WTC11 (cell line): ENCODE measurements at regions not wholly inside any gene's neighbourhood (a gene's known extent, or its start where the extent isn't known, plus 50 kb on each side); places are given as distances from the start of the nearest gene placed in this dataset.
"Not testable (repeated sequence)": the region's sequence is repeated elsewhere in the genome, so short reads cannot be mapped to it uniquely, and the experiment has no call there.

ENCODE experiments used
- ATAC-seq: fragments of 200-7000 bp; cut with Tn5 transposase; 2 replicates; pipeline ENCODE4 v1.10.0; 2021; ENCODE audit warnings: mild to moderate bottlenecking, moderate library complexity
- CTCF ChIA-PET: fragments of 300-600 bp; sonication (Branson Sonifier 250); formaldehyde crosslinking; loops from one replicate; lab custom pipeline; 2021; ENCODE audit warnings: antibody characterized with exemption; lab: Charles Lee
- POLR2A ChIA-PET: fragments of 350-600 bp; sonication (Branson Sonifier 250); formaldehyde crosslinking; loops from one replicate; lab custom pipeline; 2021; ENCODE audit warnings: antibody characterized with exemption; lab: Charles Lee
- DNase-seq: peaks from one replicate; pipeline ENCODE4 v3.0.0; 2021; ENCODE audit warnings: low spot score
- H3K27ac Mint-ChIP-seq: 2 replicates; pipeline ENCODE4 v1.8.0; 2021; ENCODE audit warnings: mixed read lengths
- H3K27me3 Mint-ChIP-seq: 2 replicates; pipeline ENCODE4 v1.8.0; 2021; ENCODE audit warnings: low read depth, mild to moderate bottlenecking, moderate library complexity, mixed read lengths
- H3K36me3 Mint-ChIP-seq: 2 replicates; pipeline ENCODE4 v1.8.0; 2021; ENCODE audit warnings: mixed read lengths
- H3K4me1 Mint-ChIP-seq: 2 replicates; pipeline ENCODE4 v1.8.0; 2022; ENCODE audit warnings: mixed read lengths
- H3K4me3 Mint-ChIP-seq: 2 replicates; pipeline ENCODE4 v1.8.0; 2021; ENCODE audit warnings: mild to moderate bottlenecking, moderate library complexity, mixed read lengths
- H3K9me3 Mint-ChIP-seq: 2 replicates; pipeline ENCODE4 v1.8.0; 2021; ENCODE audit warnings: mixed read lengths
- CREM ChIP-seq: sonication (generic); formaldehyde crosslinking; IDR thresholded peaks from 2 replicates; pipeline ENCODE4 v1.8.1; 2022; ENCODE audit warnings: mild to moderate bottlenecking, missing genetic modification reagents, moderate library complexity
- ELF4 ChIP-seq: sonication (generic); formaldehyde crosslinking; IDR thresholded peaks from 2 replicates; pipeline ENCODE4 v1.8.1; 2022; ENCODE audit warnings: low read depth, mild to moderate bottlenecking, moderate library complexity, missing genetic modification reagents
- EMX1 ChIP-seq: fragments of 250-450 bp; sonication (Bioruptor Pico); IDR thresholded peaks from 2 replicates; pipeline ENCODE4 v1.8.0; 2021; ENCODE audit warnings: mild to moderate bottlenecking
- GABPB1 ChIP-seq: sonication (generic); formaldehyde crosslinking; IDR thresholded peaks from 2 replicates; pipeline ENCODE4 v1.8.1; 2023; ENCODE audit warnings: mild to moderate bottlenecking, missing genetic modification reagents
- JUN ChIP-seq: sonication (generic); formaldehyde crosslinking; IDR thresholded peaks from 2 replicates; pipeline ENCODE4 v1.8.0; 2023; ENCODE audit warnings: mild to moderate bottlenecking, missing genetic modification reagents
- OVOL2 ChIP-seq: fragments of 250-450 bp; sonication (Bioruptor Pico); IDR thresholded peaks from 2 replicates; pipeline ENCODE4 v1.9.0; 2021; ENCODE audit warnings: mild to moderate bottlenecking, borderline replicate concordance
- PRRX2 ChIP-seq: fragments of 250-450 bp; sonication (Bioruptor Pico); IDR thresholded peaks from 2 replicates; pipeline ENCODE4 v1.8.0; 2021; ENCODE audit warnings: mild to moderate bottlenecking
- TEAD1 ChIP-seq: sonication (generic); formaldehyde crosslinking; IDR thresholded peaks from 2 replicates; pipeline ENCODE4 v1.8.0; 2022; ENCODE audit warnings: mild to moderate bottlenecking, missing genetic modification reagents
- ZNF121 ChIP-seq: sonication (generic); formaldehyde crosslinking; IDR thresholded peaks from 2 replicates; pipeline ENCODE4 v1.8.0; 2023; ENCODE audit warnings: missing genetic modification reagents
- ZNF138 ChIP-seq: sonication (generic); formaldehyde crosslinking; conservative IDR thresholded peaks from 2 replicates; pipeline ENCODE4 v1.8.1; 2022; ENCODE audit warnings: mild to moderate bottlenecking, moderate library complexity, missing genetic modification reagents
- TF ChIP-seq, protein P1 (sequence below): fragments of 250-450 bp; sonication (Bioruptor Pico); IDR thresholded peaks from 2 replicates; pipeline ENCODE4 v1.9.0; 2021; ENCODE audit warnings: moderate library complexity, mild to moderate bottlenecking, inconsistent platforms, borderline replicate concordance
- TF ChIP-seq, protein P2 (sequence below): sonication (generic); formaldehyde crosslinking; IDR thresholded peaks from 2 replicates; pipeline ENCODE4 v1.8.1; 2023; ENCODE audit warnings: mild to moderate bottlenecking, missing genetic modification reagents
- TF ChIP-seq, protein P3 (sequence below): sonication (generic); formaldehyde crosslinking; IDR thresholded peaks from 2 replicates; pipeline ENCODE4 v1.8.1; 2023; ENCODE audit warnings: mild to moderate bottlenecking, missing genetic modification reagents
- TF ChIP-seq, protein P4 (sequence below): sonication (generic); formaldehyde crosslinking; IDR thresholded peaks from 2 replicates; pipeline ENCODE4 v1.8.1; 2023; ENCODE audit warnings: mild to moderate bottlenecking, missing genetic modification reagents, borderline replicate concordance
- TF ChIP-seq, protein P5 (sequence below): sonication (generic); formaldehyde crosslinking; IDR thresholded peaks from 2 replicates; pipeline ENCODE4 v1.8.1; 2023; ENCODE audit warnings: mild to moderate bottlenecking, missing genetic modification reagents, moderate library complexity
- TF ChIP-seq, protein P6 (sequence below): sonication (generic); formaldehyde crosslinking; IDR thresholded peaks from 2 replicates; pipeline ENCODE4 v1.8.0; 2022; ENCODE audit warnings: missing genetic modification reagents

DNA sequence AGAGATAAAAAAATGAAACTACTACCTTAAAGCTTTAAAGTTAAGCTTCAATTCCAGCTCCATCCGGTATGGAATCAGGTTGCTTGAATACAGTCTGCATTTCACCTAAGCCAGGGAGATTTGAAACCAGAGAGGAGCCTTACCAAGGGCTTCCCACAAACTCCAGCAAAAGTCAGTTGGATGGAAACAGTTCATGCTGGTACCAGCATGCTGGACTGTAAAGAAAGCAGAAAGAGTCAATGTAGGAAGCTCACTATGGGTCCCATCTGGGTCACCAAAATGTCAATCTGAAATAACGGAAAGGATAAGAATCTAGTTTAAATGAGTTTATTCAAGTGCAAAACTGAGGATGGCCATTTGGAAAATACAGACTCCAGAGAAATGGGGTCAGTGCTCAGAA, 65.3 kb downstream of the CDO1 start:
- Mint-ChIP-seq H3K4me3 (no peak overlapping the region), H3K4me1 (peaks cover 19% of the 10 kb centered on the region), H3K27me3 (no peaks in the 10 kb centered on the region), H3K9me3 (no peaks in the 10 kb centered on the region)
- ATAC-seq: no peak
- CTCF ChIA-PET: interaction anchor here (1.0 to 1.4 kb wide), 3 partner anchors 14 to 22 kb away, joined by 3 to 4 read pairs (median 4); no protein-coding TSS in a partner anchor
- POLR2A ChIA-PET: interaction anchor here (1.0 kb wide), 1 partner anchor 147 kb away, joined by 3 read pairs; no protein-coding TSS in a partner anchor
- TF ChIP-seq, protein P1, sequence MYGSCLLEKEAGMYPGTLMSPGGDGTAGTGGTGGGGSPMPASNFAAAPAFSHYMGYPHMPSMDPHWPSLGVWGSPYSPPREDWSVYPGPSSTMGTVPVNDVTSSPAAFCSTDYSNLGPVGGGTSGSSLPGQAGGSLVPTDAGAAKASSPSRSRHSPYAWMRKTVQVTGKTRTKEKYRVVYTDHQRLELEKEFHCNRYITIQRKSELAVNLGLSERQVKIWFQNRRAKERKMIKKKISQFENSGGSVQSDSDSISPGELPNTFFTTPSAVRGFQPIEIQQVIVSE: no peak
- TF ChIP-seq, protein P2, sequence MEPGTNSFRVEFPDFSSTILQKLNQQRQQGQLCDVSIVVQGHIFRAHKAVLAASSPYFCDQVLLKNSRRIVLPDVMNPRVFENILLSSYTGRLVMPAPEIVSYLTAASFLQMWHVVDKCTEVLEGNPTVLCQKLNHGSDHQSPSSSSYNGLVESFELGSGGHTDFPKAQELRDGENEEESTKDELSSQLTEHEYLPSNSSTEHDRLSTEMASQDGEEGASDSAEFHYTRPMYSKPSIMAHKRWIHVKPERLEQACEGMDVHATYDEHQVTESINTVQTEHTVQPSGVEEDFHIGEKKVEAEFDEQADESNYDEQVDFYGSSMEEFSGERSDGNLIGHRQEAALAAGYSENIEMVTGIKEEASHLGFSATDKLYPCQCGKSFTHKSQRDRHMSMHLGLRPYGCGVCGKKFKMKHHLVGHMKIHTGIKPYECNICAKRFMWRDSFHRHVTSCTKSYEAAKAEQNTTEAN (CRISPR knock-in tag): no peak
- TF ChIP-seq, protein P3, sequence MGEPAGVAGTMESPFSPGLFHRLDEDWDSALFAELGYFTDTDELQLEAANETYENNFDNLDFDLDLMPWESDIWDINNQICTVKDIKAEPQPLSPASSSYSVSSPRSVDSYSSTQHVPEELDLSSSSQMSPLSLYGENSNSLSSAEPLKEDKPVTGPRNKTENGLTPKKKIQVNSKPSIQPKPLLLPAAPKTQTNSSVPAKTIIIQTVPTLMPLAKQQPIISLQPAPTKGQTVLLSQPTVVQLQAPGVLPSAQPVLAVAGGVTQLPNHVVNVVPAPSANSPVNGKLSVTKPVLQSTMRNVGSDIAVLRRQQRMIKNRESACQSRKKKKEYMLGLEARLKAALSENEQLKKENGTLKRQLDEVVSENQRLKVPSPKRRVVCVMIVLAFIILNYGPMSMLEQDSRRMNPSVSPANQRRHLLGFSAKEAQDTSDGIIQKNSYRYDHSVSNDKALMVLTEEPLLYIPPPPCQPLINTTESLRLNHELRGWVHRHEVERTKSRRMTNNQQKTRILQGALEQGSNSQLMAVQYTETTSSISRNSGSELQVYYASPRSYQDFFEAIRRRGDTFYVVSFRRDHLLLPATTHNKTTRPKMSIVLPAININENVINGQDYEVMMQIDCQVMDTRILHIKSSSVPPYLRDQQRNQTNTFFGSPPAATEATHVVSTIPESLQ (CRISPR knock-in tag): no peak
- TF ChIP-seq JUN (CRISPR knock-in tag) (no peak), GABPB1 (CRISPR knock-in tag) (no peak), CREM (CRISPR knock-in tag) (no peak), OVOL2 (CRISPR knock-in tag) (no peak), ZNF138 (no peak), EMX1 (CRISPR knock-in tag) (no peak), TEAD1 (CRISPR knock-in tag) (no peak)
- TF ChIP-seq, protein P4, sequence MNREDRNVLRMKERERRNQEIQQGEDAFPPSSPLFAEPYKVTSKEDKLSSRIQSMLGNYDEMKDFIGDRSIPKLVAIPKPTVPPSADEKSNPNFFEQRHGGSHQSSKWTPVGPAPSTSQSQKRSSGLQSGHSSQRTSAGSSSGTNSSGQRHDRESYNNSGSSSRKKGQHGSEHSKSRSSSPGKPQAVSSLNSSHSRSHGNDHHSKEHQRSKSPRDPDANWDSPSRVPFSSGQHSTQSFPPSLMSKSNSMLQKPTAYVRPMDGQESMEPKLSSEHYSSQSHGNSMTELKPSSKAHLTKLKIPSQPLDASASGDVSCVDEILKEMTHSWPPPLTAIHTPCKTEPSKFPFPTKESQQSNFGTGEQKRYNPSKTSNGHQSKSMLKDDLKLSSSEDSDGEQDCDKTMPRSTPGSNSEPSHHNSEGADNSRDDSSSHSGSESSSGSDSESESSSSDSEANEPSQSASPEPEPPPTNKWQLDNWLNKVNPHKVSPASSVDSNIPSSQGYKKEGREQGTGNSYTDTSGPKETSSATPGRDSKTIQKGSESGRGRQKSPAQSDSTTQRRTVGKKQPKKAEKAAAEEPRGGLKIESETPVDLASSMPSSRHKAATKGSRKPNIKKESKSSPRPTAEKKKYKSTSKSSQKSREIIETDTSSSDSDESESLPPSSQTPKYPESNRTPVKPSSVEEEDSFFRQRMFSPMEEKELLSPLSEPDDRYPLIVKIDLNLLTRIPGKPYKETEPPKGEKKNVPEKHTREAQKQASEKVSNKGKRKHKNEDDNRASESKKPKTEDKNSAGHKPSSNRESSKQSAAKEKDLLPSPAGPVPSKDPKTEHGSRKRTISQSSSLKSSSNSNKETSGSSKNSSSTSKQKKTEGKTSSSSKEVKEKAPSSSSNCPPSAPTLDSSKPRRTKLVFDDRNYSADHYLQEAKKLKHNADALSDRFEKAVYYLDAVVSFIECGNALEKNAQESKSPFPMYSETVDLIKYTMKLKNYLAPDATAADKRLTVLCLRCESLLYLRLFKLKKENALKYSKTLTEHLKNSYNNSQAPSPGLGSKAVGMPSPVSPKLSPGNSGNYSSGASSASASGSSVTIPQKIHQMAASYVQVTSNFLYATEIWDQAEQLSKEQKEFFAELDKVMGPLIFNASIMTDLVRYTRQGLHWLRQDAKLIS: no peak
- TF ChIP-seq, protein P5, sequence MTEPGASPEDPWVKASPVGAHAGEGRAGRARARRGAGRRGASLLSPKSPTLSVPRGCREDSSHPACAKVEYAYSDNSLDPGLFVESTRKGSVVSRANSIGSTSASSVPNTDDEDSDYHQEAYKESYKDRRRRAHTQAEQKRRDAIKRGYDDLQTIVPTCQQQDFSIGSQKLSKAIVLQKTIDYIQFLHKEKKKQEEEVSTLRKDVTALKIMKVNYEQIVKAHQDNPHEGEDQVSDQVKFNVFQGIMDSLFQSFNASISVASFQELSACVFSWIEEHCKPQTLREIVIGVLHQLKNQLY (CRISPR knock-in tag): no peak
- TF ChIP-seq, all 79 proteins: peak for 0
- no peaks in the 10 kb centered on the region for H3K36me3 Mint-ChIP-seq
- no peak for DNase-seq
- H3K27ac Mint-ChIP-seq: no peak overlapping the region

DNA sequence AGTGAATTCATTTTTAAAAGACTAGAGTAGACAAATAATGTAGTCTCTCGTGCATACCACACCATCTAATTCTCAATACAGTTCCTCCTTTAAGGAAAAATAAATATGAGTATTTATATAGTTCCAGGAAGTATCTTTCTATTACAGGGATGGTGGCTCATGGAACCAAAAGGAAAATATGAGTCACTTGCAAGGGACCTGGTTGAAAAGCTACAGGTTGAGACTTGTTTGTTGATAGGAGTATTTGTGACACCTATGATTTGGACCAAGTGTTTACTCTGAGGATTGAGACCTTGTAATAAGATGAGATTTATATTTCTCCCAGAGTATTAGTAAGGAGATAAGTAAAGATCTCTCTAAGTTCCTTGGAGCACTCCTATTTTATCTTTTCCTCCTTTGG, 67.4 kb downstream of the CDO1 start:
- H3K27me3 Mint-ChIP-seq: no peaks in the 10 kb centered on the region
- H3K4me3 Mint-ChIP-seq: no peak overlapping the region
- ATAC-seq: no peak
- TF ChIP-seq PRRX2 (CRISPR knock-in tag): no peak
- TF ChIP-seq ZNF121 (CRISPR knock-in tag): no peak
- TF ChIP-seq, protein P6, sequence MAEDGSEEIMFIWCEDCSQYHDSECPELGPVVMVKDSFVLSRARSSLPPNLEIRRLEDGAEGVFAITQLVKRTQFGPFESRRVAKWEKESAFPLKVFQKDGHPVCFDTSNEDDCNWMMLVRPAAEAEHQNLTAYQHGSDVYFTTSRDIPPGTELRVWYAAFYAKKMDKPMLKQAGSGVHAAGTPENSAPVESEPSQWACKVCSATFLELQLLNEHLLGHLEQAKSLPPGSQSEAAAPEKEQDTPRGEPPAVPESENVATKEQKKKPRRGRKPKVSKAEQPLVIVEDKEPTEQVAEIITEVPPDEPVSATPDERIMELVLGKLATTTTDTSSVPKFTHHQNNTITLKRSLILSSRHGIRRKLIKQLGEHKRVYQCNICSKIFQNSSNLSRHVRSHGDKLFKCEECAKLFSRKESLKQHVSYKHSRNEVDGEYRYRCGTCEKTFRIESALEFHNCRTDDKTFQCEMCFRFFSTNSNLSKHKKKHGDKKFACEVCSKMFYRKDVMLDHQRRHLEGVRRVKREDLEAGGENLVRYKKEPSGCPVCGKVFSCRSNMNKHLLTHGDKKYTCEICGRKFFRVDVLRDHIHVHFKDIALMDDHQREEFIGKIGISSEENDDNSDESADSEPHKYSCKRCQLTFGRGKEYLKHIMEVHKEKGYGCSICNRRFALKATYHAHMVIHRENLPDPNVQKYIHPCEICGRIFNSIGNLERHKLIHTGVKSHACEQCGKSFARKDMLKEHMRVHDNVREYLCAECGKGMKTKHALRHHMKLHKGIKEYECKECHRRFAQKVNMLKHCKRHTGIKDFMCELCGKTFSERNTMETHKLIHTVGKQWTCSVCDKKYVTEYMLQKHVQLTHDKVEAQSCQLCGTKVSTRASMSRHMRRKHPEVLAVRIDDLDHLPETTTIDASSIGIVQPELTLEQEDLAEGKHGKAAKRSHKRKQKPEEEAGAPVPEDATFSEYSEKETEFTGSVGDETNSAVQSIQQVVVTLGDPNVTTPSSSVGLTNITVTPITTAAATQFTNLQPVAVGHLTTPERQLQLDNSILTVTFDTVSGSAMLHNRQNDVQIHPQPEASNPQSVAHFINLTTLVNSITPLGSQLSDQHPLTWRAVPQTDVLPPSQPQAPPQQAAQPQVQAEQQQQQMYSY (CRISPR knock-in tag): no peak
- TF ChIP-seq, protein P5 (CRISPR knock-in tag): no peak
- TF ChIP-seq ELF4 (CRISPR knock-in tag): no peak
- TF ChIP-seq, protein P2 (CRISPR knock-in tag): no peak
- TF ChIP-seq, all 79 proteins: peak for 0
- Mint-ChIP-seq H3K9me3 (peaks cover 19% of the 10 kb centered on the region), H3K36me3 (peaks cover 12% of the 10 kb centered on the region), H3K27ac (no peak overlapping the region), H3K4me1 (peaks cover 19% of the 10 kb centered on the region)
- no peak for DNase-seq
- POLR2A ChIA-PET: no interaction called here
- CTCF ChIA-PET: no interaction called here

DNA sequence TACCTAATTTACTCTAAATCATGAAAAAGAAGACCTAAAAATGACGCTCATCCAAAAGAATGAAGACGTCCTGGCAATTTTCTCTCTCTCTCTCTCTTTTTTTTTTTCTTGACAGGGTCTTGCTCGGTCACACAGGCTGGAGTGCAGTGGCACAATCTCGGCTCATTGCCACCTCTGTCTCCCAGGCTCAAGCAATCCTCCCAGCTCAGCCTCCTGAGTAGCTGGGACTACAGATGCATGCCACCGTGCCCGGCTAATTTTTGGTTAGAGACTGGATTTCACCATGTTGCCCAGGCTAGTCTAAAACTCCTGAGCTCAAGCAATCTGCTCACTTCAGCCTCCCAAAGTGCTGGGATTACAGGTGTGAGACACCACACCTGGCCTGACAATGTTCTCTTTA, 77.2 kb downstream of the CDO1 start:
- Mint-ChIP-seq H3K9me3 (peaks cover 44% of the 10 kb centered on the region), H3K4me1 (peaks cover 50% of the 10 kb centered on the region), H3K36me3 (peaks cover 27% of the 10 kb centered on the region)
- H3K27ac Mint-ChIP-seq, H3K4me3 Mint-ChIP-seq, DNase-seq, H3K27me3 Mint-ChIP-seq, ATAC-seq, POLR2A ChIA-PET: not testable (repeated sequence)
- CTCF ChIA-PET: interaction anchor here (0.9 kb wide), 1 partner anchor 28 kb away, joined by 3 read pairs; no protein-coding TSS in a partner anchor
